ENCODE measurements at regions not wholly inside any gene's neighbourhood (a gene's known extent, or its start where the extent isn't known, plus 50 kb on each side); places are given as distances from the start of the nearest gene placed in this dataset.

- no peak for TF ChIP-seq CTCF (IDR thresholded peaks at IDR 0.05; ENCODE audit: extremely low read depth, missing control alignments)
- DNase-seq (ENCODE audit: low spot score) = no peak
Observed at GRCh38 chr2:157935378-157935906, 59.3 kb upstream of the ACVR1 start.

- no peak for DNase-seq (ENCODE audit: low spot score)
- TF ChIP-seq CTCF (IDR thresholded peaks at IDR 0.05; ENCODE audit: extremely low read depth, missing control alignments) = no peak
Observed at GRCh38 chr2:157934684-157935377, 58.7 kb upstream of the ACVR1 start.

GRCh38 chr2:157933160-157933920, 57.2 kb upstream of the ACVR1 start:
- no peak for DNase-seq (ENCODE audit: low spot score)
- no peak for TF ChIP-seq CTCF (IDR thresholded peaks at IDR 0.05; ENCODE audit: extremely low read depth, missing control alignments)

- no peak for TF ChIP-seq CTCF (IDR thresholded peaks at IDR 0.05; ENCODE audit: extremely low read depth, missing control alignments)
- no peak for DNase-seq (ENCODE audit: low spot score)
Observed at GRCh38 chr2:157932480-157933159, 56.5 kb upstream of the ACVR1 start.

- DNase-seq (ENCODE audit: low spot score) = no peak
- no peak for TF ChIP-seq CTCF (IDR thresholded peaks at IDR 0.05; ENCODE audit: extremely low read depth, missing control alignments)
Observed at GRCh38 chr2:157931542-157931941, 55.4 kb upstream of the ACVR1 start.

GRCh38 chr2:157930728-157931127, 54.6 kb upstream of the ACVR1 start:
- no peak for TF ChIP-seq CTCF (IDR thresholded peaks at IDR 0.05; ENCODE audit: extremely low read depth, missing control alignments)
- DNase-seq (ENCODE audit: low spot score) = no peak
